HepG2 (cell line): ENCODE measurements at regions not wholly inside any gene's neighbourhood (a gene's known extent, or its start where the extent isn't known, plus 50 kb on each side); places are given as distances from the start of the nearest gene placed in this dataset.

Experiments
- SIN3A ChIP-seq: IDR thresholded peaks from 2 replicates; pipeline ENCODE4 v1.6.1; 2011; ENCODE audit warnings: low read depth, mild to moderate bottlenecking, control low read depth, low read length, borderline replicate concordance
- SP1 ChIP-seq, 2 experiments: fragments of 450-650 bp in 1 of 2; sonication (generic) in 1 of 2; formaldehyde crosslinking in 1 of 2; IDR thresholded peaks; 2 replicates each; pipeline versions ENCODE4 v1.4.0 to v1.6.1; 2016 to 2020; ENCODE audit warnings: missing genetic modification reagents in 1 of 2
- ZNF674 ChIP-seq: sonication (generic); formaldehyde crosslinking; IDR thresholded peaks from 2 replicates; pipeline ENCODE4 v1.5.0; 2020; ENCODE audit warnings: low read depth, mild to moderate bottlenecking, missing genetic modification reagents
- TF ChIP-seq, protein P1 (sequence below): sonication (generic); formaldehyde crosslinking; IDR thresholded peaks from 2 replicates; pipeline ENCODE4 v1.5.0; 2020; ENCODE audit warnings: mild to moderate bottlenecking, missing genetic modification reagents, moderate library complexity

DNA sequence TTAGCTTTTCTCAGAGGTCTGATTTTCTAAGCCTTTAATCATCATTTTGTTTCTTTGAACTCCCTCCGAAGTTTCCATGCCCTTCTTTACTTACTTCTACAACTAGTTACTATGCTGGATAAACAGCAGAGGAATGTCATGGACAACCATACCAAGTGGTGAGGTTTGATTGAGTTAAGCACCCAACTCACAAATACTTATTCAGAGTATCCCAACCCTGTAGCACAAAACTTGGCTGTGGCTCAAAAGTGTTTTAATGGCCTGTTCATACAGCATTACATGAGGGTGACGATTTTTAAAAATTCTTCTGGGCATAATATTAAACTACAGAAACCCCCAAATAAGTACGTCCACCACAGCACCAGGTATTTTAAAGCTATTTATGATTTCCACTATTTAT is 946.8 kb upstream of the SOX9 start:
- TF ChIP-seq SP1 (IDR thresholded peaks at IDR 0.05) (no peak), SP1 (CRISPR knock-in tag; IDR thresholded peaks at IDR 0.05) (no peak), SIN3A (no peak), ZNF674 (CRISPR knock-in tag) (no peak)
- TF ChIP-seq, protein P1, sequence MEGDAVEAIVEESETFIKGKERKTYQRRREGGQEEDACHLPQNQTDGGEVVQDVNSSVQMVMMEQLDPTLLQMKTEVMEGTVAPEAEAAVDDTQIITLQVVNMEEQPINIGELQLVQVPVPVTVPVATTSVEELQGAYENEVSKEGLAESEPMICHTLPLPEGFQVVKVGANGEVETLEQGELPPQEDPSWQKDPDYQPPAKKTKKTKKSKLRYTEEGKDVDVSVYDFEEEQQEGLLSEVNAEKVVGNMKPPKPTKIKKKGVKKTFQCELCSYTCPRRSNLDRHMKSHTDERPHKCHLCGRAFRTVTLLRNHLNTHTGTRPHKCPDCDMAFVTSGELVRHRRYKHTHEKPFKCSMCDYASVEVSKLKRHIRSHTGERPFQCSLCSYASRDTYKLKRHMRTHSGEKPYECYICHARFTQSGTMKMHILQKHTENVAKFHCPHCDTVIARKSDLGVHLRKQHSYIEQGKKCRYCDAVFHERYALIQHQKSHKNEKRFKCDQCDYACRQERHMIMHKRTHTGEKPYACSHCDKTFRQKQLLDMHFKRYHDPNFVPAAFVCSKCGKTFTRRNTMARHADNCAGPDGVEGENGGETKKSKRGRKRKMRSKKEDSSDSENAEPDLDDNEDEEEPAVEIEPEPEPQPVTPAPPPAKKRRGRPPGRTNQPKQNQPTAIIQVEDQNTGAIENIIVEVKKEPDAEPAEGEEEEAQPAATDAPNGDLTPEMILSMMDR, result no peak
